Panc1 (cell line): ENCODE measurements at regions not wholly inside any gene's neighbourhood (a gene's known extent, or its start where the extent isn't known, plus 50 kb on each side); places are given as distances from the start of the nearest gene placed in this dataset.

Experiments used
- ATAC-seq: fragments of 200-7000 bp; cut with Tn5 transposase; 2 replicates; pipeline ENCODE4 v1.9.1; 2020; ENCODE audit warnings: mild to moderate bottlenecking, moderate library complexity
- BruUV-seq: library from RNA; stranded (reverse); fragments of 400-500 nt; replicated peaks from 2 replicates; lab custom pipeline; 2021; lab: Mats Ljungman, UMichigan
- CTCF ChIA-PET: fragments of 300-600 bp; sonication (Branson Sonifier 250); formaldehyde crosslinking; loops from one replicate; lab custom pipeline; 2022; ENCODE audit warnings: antibody characterized with exemption; lab: Charles Lee
- POLR2A ChIA-PET: fragments of 300-600 bp; sonication (Branson Sonifier 250); formaldehyde crosslinking; loops from one replicate; lab custom pipeline; 2022; ENCODE audit warnings: antibody characterized with exemption; lab: Charles Lee
- DNase-seq: peaks from one replicate; pipeline ENCODE4 v3.0.0-alpha.2; 2010; ENCODE audit warnings: low read depth, low spot score
- H3K27ac ChIP-seq: 2 replicates; pipeline ENCODE4 v1.5.1; 2011; ENCODE audit warnings: mild to moderate bottlenecking, low read length, inconsistent platforms
- H3K27me3 ChIP-seq: fragments of 200-500 bp; sonication (Bioruptor generic); 2 replicates; pipeline ENCODE4 v1.6.0; 2014; ENCODE audit warnings: low read length, inconsistent platforms; ENCODE audit not compliant: control insufficient read depth, insufficient read depth
- H3K36me3 ChIP-seq: fragments of 200-500 bp; sonication (Bioruptor generic); 2 replicates; pipeline ENCODE4 v1.5.1; 2014; ENCODE audit warnings: inconsistent platforms, mild to moderate bottlenecking, low read length, moderate library complexity; ENCODE audit not compliant: control insufficient read depth, insufficient read depth
- H3K4me1 ChIP-seq: 2 replicates; pipeline ENCODE4 v1.5.1; 2011; ENCODE audit warnings: inconsistent platforms, mild to moderate bottlenecking, low read length, moderate library complexity; ENCODE audit not compliant: control insufficient read depth, insufficient read depth
- H3K4me3 ChIP-seq, 2 experiments: 2 replicates each; pipeline ENCODE4 v1.5.1; 2011 to 2012; ENCODE audit warnings: low read depth in 2 of 2, low read length in 2 of 2, mild to moderate bottlenecking in 2 of 2, inconsistent platforms in 1 of 2, moderate library complexity in 1 of 2
- H3K9me3 ChIP-seq: fragments of 200-500 bp; sonication (Bioruptor generic); 2 replicates; pipeline ENCODE4 v1.5.1; 2014; ENCODE audit warnings: low read depth, mild to moderate bottlenecking, inconsistent platforms, low read length, moderate library complexity; ENCODE audit not compliant: control insufficient read depth, insufficient read depth
- POLR2AphosphoS5 ChIP-seq: IDR thresholded peaks from 2 replicates; pipeline ENCODE4 v1.6.1; 2012; ENCODE audit warnings: mild to moderate bottlenecking, low read depth, low read length, moderate library complexity
- SIN3A ChIP-seq: IDR thresholded peaks from 2 replicates; pipeline ENCODE4 v1.6.1; 2012; ENCODE audit warnings: low read depth, mild to moderate bottlenecking, low read length, moderate library complexity, borderline replicate concordance; ENCODE audit not compliant: insufficient read depth
- TCF7L2 ChIP-seq: IDR thresholded peaks from 2 replicates; pipeline ENCODE4 v1.6.1; 2011; ENCODE audit warnings: mild to moderate bottlenecking, low read depth, low read length, inconsistent platforms
- in situ Hi-C: cut with HindIII; loops from 2 replicates; pipeline ENCODE4 v1.10.0; 2016; ENCODE audit warnings: low sequenced_read_pairs, low pct_unique_long_range_greater_than_20kb
- intact Hi-C: fragments of 100-400 bp; cut with micrococcal nuclease; formaldehyde crosslinking; loops from one replicate; pipeline ENCODE4 v1.10.0; 2022; ENCODE audit not compliant: unreplicated experiment
- TF ChIP-seq, protein P1 (sequence below): fragments of 450-650 bp; IDR thresholded peaks from 2 replicates; pipeline ENCODE4 v1.5.1; 2017; ENCODE audit warnings: mild to moderate bottlenecking
- TF ChIP-seq, protein P2 (sequence below), 2 experiments: IDR thresholded peaks; 2 replicates each; pipeline ENCODE4 v1.6.1; 2011 to 2012; ENCODE audit warnings: low read depth in 2 of 2, control low read depth in 1 of 2, low read length in 1 of 2, mild to moderate bottlenecking in 1 of 2, moderate library complexity in 1 of 2; ENCODE audit not compliant: insufficient read depth in 1 of 2

DNA sequence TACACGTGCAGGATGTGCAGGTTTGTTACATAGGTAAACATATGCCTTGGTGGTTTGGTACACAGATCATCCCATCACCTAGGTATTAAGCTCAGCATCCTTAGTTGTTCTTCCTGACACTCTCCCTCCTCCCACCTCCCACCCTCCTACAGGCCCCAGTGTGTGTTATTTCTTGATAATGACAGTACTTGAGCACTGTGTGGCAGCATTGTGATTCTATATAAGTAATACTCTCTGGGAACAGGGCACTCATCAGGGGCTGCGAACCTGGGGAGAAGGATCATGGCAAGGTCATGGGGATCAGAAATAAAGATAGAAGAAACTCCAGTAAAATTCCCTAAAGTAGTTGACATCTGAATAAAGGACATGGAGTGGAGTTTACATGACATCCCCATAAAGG, 1256.2 kb upstream of the CRIM1 start:
- no peak for ATAC-seq
- CTCF ChIA-PET, result no interaction called here
- in situ Hi-C loops (no loop called here), intact Hi-C loops (no loop called here)
- POLR2A ChIA-PET, result no interaction called here
- Histone ChIP-seq H3K27me3 (no peaks in the 10 kb centered on the region), H3K36me3 (no peaks in the 10 kb centered on the region), H3K4me3 (no peak overlapping the region), H3K27ac (no peak overlapping the region), H3K9me3 (no peaks in the 10 kb centered on the region), H3K4me1 (no peaks in the 10 kb centered on the region)
- DNase-seq, result no peak
- TF ChIP-seq, protein P1, sequence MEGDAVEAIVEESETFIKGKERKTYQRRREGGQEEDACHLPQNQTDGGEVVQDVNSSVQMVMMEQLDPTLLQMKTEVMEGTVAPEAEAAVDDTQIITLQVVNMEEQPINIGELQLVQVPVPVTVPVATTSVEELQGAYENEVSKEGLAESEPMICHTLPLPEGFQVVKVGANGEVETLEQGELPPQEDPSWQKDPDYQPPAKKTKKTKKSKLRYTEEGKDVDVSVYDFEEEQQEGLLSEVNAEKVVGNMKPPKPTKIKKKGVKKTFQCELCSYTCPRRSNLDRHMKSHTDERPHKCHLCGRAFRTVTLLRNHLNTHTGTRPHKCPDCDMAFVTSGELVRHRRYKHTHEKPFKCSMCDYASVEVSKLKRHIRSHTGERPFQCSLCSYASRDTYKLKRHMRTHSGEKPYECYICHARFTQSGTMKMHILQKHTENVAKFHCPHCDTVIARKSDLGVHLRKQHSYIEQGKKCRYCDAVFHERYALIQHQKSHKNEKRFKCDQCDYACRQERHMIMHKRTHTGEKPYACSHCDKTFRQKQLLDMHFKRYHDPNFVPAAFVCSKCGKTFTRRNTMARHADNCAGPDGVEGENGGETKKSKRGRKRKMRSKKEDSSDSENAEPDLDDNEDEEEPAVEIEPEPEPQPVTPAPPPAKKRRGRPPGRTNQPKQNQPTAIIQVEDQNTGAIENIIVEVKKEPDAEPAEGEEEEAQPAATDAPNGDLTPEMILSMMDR, result 0 out of 2 replicates have a peak, but pooled peaks have one; percentile 7
- TF ChIP-seq, protein P2, sequence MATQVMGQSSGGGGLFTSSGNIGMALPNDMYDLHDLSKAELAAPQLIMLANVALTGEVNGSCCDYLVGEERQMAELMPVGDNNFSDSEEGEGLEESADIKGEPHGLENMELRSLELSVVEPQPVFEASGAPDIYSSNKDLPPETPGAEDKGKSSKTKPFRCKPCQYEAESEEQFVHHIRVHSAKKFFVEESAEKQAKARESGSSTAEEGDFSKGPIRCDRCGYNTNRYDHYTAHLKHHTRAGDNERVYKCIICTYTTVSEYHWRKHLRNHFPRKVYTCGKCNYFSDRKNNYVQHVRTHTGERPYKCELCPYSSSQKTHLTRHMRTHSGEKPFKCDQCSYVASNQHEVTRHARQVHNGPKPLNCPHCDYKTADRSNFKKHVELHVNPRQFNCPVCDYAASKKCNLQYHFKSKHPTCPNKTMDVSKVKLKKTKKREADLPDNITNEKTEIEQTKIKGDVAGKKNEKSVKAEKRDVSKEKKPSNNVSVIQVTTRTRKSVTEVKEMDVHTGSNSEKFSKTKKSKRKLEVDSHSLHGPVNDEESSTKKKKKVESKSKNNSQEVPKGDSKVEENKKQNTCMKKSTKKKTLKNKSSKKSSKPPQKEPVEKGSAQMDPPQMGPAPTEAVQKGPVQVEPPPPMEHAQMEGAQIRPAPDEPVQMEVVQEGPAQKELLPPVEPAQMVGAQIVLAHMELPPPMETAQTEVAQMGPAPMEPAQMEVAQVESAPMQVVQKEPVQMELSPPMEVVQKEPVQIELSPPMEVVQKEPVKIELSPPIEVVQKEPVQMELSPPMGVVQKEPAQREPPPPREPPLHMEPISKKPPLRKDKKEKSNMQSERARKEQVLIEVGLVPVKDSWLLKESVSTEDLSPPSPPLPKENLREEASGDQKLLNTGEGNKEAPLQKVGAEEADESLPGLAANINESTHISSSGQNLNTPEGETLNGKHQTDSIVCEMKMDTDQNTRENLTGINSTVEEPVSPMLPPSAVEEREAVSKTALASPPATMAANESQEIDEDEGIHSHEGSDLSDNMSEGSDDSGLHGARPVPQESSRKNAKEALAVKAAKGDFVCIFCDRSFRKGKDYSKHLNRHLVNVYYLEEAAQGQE (IDR thresholded peaks at IDR 0.05; ENCODE audit: insufficient read depth in 1 of 2, low read depth in 2 of 2, low read length in 1 of 2), result no peak
- no peak for TF ChIP-seq SIN3A
- no TSS peak for BruUV-seq

DNA sequence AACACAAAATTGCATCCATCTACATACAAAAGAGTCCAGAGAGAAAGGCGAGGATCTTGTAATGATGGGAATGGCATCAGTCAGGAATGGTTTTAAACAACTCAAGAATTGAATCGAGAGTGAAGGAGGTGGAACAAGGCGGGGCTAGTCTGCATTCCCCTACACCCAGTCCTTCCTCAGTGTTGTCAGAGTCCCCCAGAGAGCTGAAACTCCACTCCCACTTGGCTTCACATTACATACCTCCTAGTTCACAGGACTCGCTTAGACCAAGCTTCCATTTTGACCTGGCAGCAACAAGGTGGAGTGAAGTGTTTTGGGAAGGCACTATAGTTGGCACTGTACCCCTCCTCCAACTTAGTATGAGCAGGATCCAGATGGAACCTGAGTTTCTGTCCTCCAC, 1273.5 kb upstream of the CRIM1 start:
- Histone ChIP-seq H3K36me3 (no peaks in the 10 kb centered on the region), H3K27me3 (no peaks in the 10 kb centered on the region), H3K27ac (no peak overlapping the region), H3K9me3 (0 out of 2 replicates have a peak, but pooled peaks cover 3% of the 10 kb centered on the region), H3K4me3 (no peak overlapping the region), H3K4me1 (no peaks in the 10 kb centered on the region)
- no TSS peak for BruUV-seq
- TF ChIP-seq, protein P1, result no peak
- TF ChIP-seq POLR2AphosphoS5 (no peak), TCF7L2 (no peak), SIN3A (no peak)
- TF ChIP-seq, protein P2 (IDR thresholded peaks at IDR 0.05; ENCODE audit: insufficient read depth in 1 of 2, low read depth in 2 of 2, low read length in 1 of 2), result no peak
- ATAC-seq (no peak), DNase-seq (no peak)
- in situ Hi-C loops, result no loop called here
- ChIA-PET POLR2A (no interaction called here), CTCF (no interaction called here)
- intact Hi-C loops, result no loop called here
